Glutamatergic neuron (in vitro differentiated cells): ENCODE measurements at regions not wholly inside any gene's neighbourhood (a gene's known extent, or its start where the extent isn't known, plus 50 kb on each side); places are given as distances from the start of the nearest gene placed in this dataset.

Experiments used
- DNase-seq: peaks from one replicate; pipeline ENCODE4 v3.0.0; 2022
- H3K27ac Mint-ChIP-seq: one replicate; pipeline ENCODE4 v1.8.0; 2020; ENCODE audit warnings: mild to moderate bottlenecking, mixed read lengths, inconsistent platforms; ENCODE audit not compliant: unreplicated experiment
- H3K27me3 Mint-ChIP-seq: one replicate; pipeline ENCODE4 v1.8.0; 2020; ENCODE audit warnings: mild to moderate bottlenecking, moderate library complexity, mixed read lengths, inconsistent platforms; ENCODE audit not compliant: unreplicated experiment
- H3K36me3 Mint-ChIP-seq: one replicate; pipeline ENCODE4 v1.8.0; 2020; ENCODE audit warnings: mild to moderate bottlenecking, mixed read lengths, inconsistent platforms; ENCODE audit not compliant: unreplicated experiment
- H3K4me1 Mint-ChIP-seq: one replicate; pipeline ENCODE4 v1.8.0; 2020; ENCODE audit warnings: mild to moderate bottlenecking, low read depth, mixed read lengths, inconsistent platforms; ENCODE audit not compliant: unreplicated experiment
- H3K4me3 Mint-ChIP-seq: one replicate; pipeline ENCODE4 v1.8.0; 2020; ENCODE audit warnings: mild to moderate bottlenecking, mixed read lengths, inconsistent platforms; ENCODE audit not compliant: unreplicated experiment
- H3K9me3 Mint-ChIP-seq: one replicate; pipeline ENCODE4 v1.8.0; 2020; ENCODE audit warnings: mild to moderate bottlenecking, moderate library complexity, mixed read lengths, inconsistent platforms; ENCODE audit not compliant: unreplicated experiment
- TF ChIP-seq, protein P1 (sequence below): fragments of 200-600 bp; sonication (generic); IDR thresholded peaks from one replicate; pipeline ENCODE4 v1.5.0; 2021; ENCODE audit not compliant: partially characterized antibody, unreplicated experiment

GRCh38 chr13:74485757-74486156 is 351.6 kb upstream of the KLF12 start:
- Mint-ChIP-seq H3K9me3 (no peaks in the 10 kb centered on the region), H3K4me3 (no peak overlapping the region), H3K36me3 (no peaks in the 10 kb centered on the region), H3K27me3 (no peaks in the 10 kb centered on the region), H3K27ac (no peak overlapping the region), H3K4me1 (no peaks in the 10 kb centered on the region)
- no peak for DNase-seq
- TF ChIP-seq, protein P1, sequence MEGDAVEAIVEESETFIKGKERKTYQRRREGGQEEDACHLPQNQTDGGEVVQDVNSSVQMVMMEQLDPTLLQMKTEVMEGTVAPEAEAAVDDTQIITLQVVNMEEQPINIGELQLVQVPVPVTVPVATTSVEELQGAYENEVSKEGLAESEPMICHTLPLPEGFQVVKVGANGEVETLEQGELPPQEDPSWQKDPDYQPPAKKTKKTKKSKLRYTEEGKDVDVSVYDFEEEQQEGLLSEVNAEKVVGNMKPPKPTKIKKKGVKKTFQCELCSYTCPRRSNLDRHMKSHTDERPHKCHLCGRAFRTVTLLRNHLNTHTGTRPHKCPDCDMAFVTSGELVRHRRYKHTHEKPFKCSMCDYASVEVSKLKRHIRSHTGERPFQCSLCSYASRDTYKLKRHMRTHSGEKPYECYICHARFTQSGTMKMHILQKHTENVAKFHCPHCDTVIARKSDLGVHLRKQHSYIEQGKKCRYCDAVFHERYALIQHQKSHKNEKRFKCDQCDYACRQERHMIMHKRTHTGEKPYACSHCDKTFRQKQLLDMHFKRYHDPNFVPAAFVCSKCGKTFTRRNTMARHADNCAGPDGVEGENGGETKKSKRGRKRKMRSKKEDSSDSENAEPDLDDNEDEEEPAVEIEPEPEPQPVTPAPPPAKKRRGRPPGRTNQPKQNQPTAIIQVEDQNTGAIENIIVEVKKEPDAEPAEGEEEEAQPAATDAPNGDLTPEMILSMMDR = no peak

GRCh38 chr13:74479124-74479523 is 344.9 kb upstream of the KLF12 start:
- Mint-ChIP-seq H3K4me1 (no peaks in the 10 kb centered on the region), H3K27ac (no peak overlapping the region), H3K27me3 (no peaks in the 10 kb centered on the region), H3K4me3 (no peak overlapping the region), H3K9me3 (peaks cover 2% of the 10 kb centered on the region), H3K36me3 (peaks cover 5% of the 10 kb centered on the region)
- DNase-seq = no peak
- TF ChIP-seq, protein P1 = no peak

DNA sequence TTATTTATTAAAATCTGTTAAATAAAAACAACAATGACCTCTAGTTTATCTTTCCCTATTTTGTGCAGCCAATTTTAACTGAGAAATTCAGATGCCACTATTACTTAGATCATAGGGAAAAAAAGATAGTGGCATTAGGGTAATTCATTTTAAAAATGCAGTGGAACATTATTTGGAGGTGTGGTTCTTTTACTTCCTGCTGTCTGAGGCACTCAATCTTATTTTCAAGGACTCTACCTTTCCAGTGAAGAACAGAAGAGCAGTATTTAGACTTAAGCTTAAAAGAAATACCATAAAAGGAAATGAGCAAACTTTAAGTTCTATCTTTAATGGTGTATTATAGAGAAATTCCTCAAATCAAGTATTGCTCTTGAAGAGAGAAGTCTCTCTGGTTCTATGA is 342.6 kb upstream of the KLF12 start:
- Mint-ChIP-seq H3K36me3 (peaks cover 5% of the 10 kb centered on the region), H3K4me1 (no peaks in the 10 kb centered on the region), H3K4me3 (no peak overlapping the region), H3K27me3 (no peaks in the 10 kb centered on the region), H3K9me3 (peaks cover 2% of the 10 kb centered on the region), H3K27ac (no peak overlapping the region)
- no peak for DNase-seq
- TF ChIP-seq, protein P1 = no peak

DNA sequence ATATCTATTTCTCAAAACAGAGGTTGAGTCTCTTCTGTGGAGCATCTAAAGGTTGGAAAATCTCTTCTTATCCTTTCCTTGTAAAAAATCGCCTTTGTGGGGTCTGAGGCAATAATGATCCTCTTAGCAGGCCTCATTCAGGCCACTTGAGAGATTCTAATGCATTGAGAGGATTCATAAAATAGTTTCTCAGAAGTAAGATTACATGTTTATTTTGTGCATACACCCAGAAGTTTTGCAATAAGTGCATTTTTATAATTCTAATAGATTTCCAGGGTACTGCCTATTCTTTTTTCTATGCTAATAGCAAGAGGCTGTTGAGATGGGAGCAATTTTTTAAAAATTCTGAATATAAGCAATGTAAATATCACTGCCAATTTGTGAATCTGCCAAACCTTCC is 342.2 kb upstream of the KLF12 start:
- no peak overlapping the region for H3K27ac Mint-ChIP-seq
- H3K4me1 Mint-ChIP-seq = no peaks in the 10 kb centered on the region
- TF ChIP-seq, protein P1 = no peak
- DNase-seq = no peak
- H3K36me3 Mint-ChIP-seq = peaks cover 5% of the 10 kb centered on the region
- no peaks in the 10 kb centered on the region for H3K27me3 Mint-ChIP-seq
- peaks cover 2% of the 10 kb centered on the region for H3K9me3 Mint-ChIP-seq
- H3K4me3 Mint-ChIP-seq = no peak overlapping the region

DNA sequence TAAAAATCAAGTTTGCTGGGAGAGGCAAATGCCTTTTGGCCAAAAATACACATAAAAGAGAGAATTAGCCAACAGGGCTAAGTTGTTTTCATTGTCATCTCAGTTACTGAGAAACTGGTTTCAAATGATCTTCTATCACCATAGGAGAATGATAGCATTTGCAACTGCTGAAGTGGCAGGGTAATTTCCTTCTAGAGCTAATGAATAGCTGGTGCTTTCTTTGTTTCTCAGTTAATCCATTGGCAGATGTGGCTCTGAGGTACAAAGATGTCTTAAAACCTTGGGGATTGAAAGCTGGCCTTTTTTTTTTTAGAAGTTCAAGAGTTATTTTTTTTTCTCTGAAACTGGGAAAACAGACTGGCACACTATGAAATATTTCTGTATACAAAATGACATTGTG is 332.7 kb upstream of the KLF12 start:
- Mint-ChIP-seq H3K4me1 (peaks cover 18% of the 10 kb centered on the region), H3K4me3 (no peak overlapping the region), H3K27me3 (peaks cover 2% of the 10 kb centered on the region), H3K27ac (no peak overlapping the region), H3K36me3 (no peaks in the 10 kb centered on the region), H3K9me3 (peaks cover 4% of the 10 kb centered on the region)
- TF ChIP-seq, protein P1 = no peak
- no peak for DNase-seq
